Endodermal cell (in vitro differentiated cells): ENCODE measurements at regions not wholly inside any gene's neighbourhood (a gene's known extent, or its start where the extent isn't known, plus 50 kb on each side); places are given as distances from the start of the nearest gene placed in this dataset.
A peak's percentile ranks its signal among the peaks of the same experiment; 100 is the strongest.

ENCODE experiments used
- DNase-seq: peaks from one replicate; pipeline ENCODE4 v3.0.0-alpha.2; 2017
- H3K27ac ChIP-seq: 2 replicates; pipeline ENCODE4 v1.5.1; 2013; ENCODE audit warnings: mild to moderate bottlenecking, low read depth, low read length, moderate library complexity
- H3K27me3 ChIP-seq: 2 replicates; pipeline ENCODE4 v1.6.1; 2013; ENCODE audit warnings: mild to moderate bottlenecking, low read length, moderate library complexity; ENCODE audit not compliant: insufficient read depth, control insufficient read depth, poor library complexity, severe bottlenecking
- H3K36me3 ChIP-seq: 2 replicates; pipeline ENCODE4 v1.7.0; 2013; ENCODE audit warnings: mild to moderate bottlenecking, low read length, moderate library complexity; ENCODE audit not compliant: control insufficient read depth, insufficient read depth
- H3K4me1 ChIP-seq: one replicate; pipeline ENCODE4 v1.7.0; 2013; ENCODE audit warnings: low read length; ENCODE audit not compliant: control insufficient read depth, insufficient read depth
- H3K4me3 ChIP-seq: 2 replicates; pipeline ENCODE4 v1.5.1; 2013; ENCODE audit warnings: mild to moderate bottlenecking, low read length, moderate library complexity
- H3K9ac ChIP-seq: 2 replicates; pipeline ENCODE4 v1.6.1; 2013; ENCODE audit warnings: mild to moderate bottlenecking, low read length, moderate library complexity; ENCODE audit not compliant: poor library complexity, severe bottlenecking; ENCODE audit errors: extremely low read depth
- H3K9me3 ChIP-seq: 2 replicates; pipeline ENCODE4 v1.6.1; 2013; ENCODE audit warnings: mild to moderate bottlenecking, low read length, moderate library complexity; ENCODE audit not compliant: control insufficient read depth
- H3K27ac Mint-ChIP-seq: 2 replicates; pipeline ENCODE4 v1.8.0; 2020; ENCODE audit warnings: mixed read lengths
- H3K27me3 Mint-ChIP-seq: 2 replicates; pipeline ENCODE4 v1.8.0; 2021; ENCODE audit warnings: mild to moderate bottlenecking, mixed read lengths; ENCODE audit not compliant: insufficient read depth
- H3K36me3 Mint-ChIP-seq: 2 replicates; pipeline ENCODE4 v1.8.0; 2020; ENCODE audit warnings: low read depth, mixed read lengths
- H3K4me1 Mint-ChIP-seq: 2 replicates; pipeline ENCODE4 v1.8.0; 2020; ENCODE audit warnings: mixed read lengths
- H3K4me3 Mint-ChIP-seq: 2 replicates; pipeline ENCODE4 v1.8.0; 2020; ENCODE audit warnings: mild to moderate bottlenecking, moderate library complexity, mixed read lengths
- H3K9me3 Mint-ChIP-seq: 2 replicates; pipeline ENCODE4 v1.8.0; 2020; ENCODE audit warnings: mild to moderate bottlenecking, mixed read lengths
- WGBS, 2 experiments: methylation state at CpG; one replicate each; pipeline versions ENCODE4 v1.1.5 to v1.1.7; 2013; ENCODE audit warnings: missing lambda C conversion rate in 2 of 2, mixed read lengths in 1 of 2; ENCODE audit not compliant: insufficient coverage in 1 of 2, insufficient read length in 1 of 2; 5-methylcytosine and 5-hydroxymethylcytosine counted together
- TF ChIP-seq, protein P1 (sequence below): fragments of 200-600 bp; sonication (generic); conservative IDR thresholded peaks from 2 replicates; pipeline ENCODE4 v1.5.0; 2021; ENCODE audit warnings: antibody characterized with exemption, mild to moderate bottlenecking

- peaks cover 24% of the 10 kb centered on the region for H3K27me3 Mint-ChIP-seq
- Histone ChIP-seq H3K4me3 (no peak overlapping the region), H3K36me3 (no peaks in the 10 kb centered on the region), H3K27me3 (peaks cover 32% of the 10 kb centered on the region), H3K9me3 (no peaks in the 10 kb centered on the region), H3K4me1 (peaks cover 3% of the 10 kb centered on the region), H3K9ac (no peak overlapping the region), H3K27ac (no peak overlapping the region)
- H3K36me3 Mint-ChIP-seq, result no peaks in the 10 kb centered on the region
- H3K27ac Mint-ChIP-seq, result no peak overlapping the region
- H3K4me1 Mint-ChIP-seq, result peaks cover 18% of the 10 kb centered on the region
- DNase-seq, result no peak
- H3K9me3 Mint-ChIP-seq, result no peaks in the 10 kb centered on the region
- TF ChIP-seq, protein P1, sequence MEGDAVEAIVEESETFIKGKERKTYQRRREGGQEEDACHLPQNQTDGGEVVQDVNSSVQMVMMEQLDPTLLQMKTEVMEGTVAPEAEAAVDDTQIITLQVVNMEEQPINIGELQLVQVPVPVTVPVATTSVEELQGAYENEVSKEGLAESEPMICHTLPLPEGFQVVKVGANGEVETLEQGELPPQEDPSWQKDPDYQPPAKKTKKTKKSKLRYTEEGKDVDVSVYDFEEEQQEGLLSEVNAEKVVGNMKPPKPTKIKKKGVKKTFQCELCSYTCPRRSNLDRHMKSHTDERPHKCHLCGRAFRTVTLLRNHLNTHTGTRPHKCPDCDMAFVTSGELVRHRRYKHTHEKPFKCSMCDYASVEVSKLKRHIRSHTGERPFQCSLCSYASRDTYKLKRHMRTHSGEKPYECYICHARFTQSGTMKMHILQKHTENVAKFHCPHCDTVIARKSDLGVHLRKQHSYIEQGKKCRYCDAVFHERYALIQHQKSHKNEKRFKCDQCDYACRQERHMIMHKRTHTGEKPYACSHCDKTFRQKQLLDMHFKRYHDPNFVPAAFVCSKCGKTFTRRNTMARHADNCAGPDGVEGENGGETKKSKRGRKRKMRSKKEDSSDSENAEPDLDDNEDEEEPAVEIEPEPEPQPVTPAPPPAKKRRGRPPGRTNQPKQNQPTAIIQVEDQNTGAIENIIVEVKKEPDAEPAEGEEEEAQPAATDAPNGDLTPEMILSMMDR, result no peak
- 98 to 100% methylated on average over 1 to 3 of the region's 3 CpGs for WGBS, 2 experiments
- no peak overlapping the region for H3K4me3 Mint-ChIP-seq
Observed at GRCh38 chr4:129208481-129208880, 112.5 kb downstream of the C4orf33 start.

DNA sequence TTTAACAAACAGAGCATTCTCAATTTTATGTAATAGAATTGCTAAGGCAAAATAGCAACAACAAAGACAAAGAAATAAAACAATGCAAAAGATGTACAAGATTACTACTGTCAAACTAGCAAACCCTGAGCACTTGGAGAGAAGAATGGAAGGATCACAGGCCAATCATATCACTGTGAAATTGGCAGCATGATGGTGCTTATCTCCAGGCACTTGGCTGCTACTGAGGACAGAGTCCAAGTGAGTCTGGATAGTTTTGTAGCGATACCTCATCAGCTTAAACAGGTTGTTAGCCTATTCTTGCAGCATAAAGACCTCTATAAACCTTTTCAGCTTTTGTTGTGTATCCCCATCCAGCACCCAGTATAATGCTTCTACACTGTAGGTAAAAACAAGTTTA, 117.7 kb downstream of the C4orf33 start:
- TF ChIP-seq, protein P1, result no peak
- Mint-ChIP-seq H3K4me1 (no peaks in the 10 kb centered on the region), H3K27ac (no peak overlapping the region), H3K4me3 (no peak overlapping the region), H3K36me3 (no peaks in the 10 kb centered on the region), H3K9me3 (no peaks in the 10 kb centered on the region), H3K27me3 (peaks cover 9% of the 10 kb centered on the region)
- peaks cover 12% of the 10 kb centered on the region for H3K27me3 ChIP-seq
- H3K9ac ChIP-seq, result no peak overlapping the region
- no peaks in the 10 kb centered on the region for H3K9me3 ChIP-seq
- no peaks in the 10 kb centered on the region for H3K36me3 ChIP-seq
- no peak overlapping the region for H3K27ac ChIP-seq
- 83% methylated on average over 1 of the region's 1 CpG; no CpG with 5 or more reads in 1 of the 2 experiments for WGBS, 2 experiments
- H3K4me1 ChIP-seq, result no peaks in the 10 kb centered on the region
- no peak for DNase-seq
- no peak overlapping the region for H3K4me3 ChIP-seq

DNA sequence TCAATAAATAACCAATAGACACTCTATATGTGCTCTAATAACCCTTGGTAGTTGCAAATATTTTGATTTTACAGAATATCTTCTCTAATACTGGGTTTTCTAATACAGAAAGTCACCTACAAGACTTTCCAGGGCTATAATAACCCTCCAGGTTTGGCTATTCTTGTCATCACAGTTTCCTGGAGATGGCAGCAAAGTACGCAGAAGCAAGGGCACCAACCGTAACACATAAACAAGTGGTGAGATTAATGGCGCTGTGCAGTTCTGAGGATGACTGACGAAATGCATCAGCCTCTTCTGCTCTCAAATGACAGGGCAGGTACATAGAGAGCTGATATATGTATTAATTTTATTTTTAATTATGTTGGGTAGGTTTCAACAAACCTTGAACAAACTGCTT, 122.4 kb downstream of the C4orf33 start:
- TF ChIP-seq, protein P1, result peak; percentile 55
- H3K9ac ChIP-seq, result no peak overlapping the region
- no peak overlapping the region for H3K4me3 Mint-ChIP-seq
- H3K27ac ChIP-seq, result no peak overlapping the region
- no peaks in the 10 kb centered on the region for H3K27me3 ChIP-seq
- no peak overlapping the region for H3K27ac Mint-ChIP-seq
- H3K4me1 ChIP-seq, result no peaks in the 10 kb centered on the region
- H3K4me3 ChIP-seq, result no peak overlapping the region
- DNase-seq, result no peak
- no peaks in the 10 kb centered on the region for H3K36me3 Mint-ChIP-seq
- H3K9me3 Mint-ChIP-seq, result no peaks in the 10 kb centered on the region
- no peaks in the 10 kb centered on the region for H3K36me3 ChIP-seq
- no peaks in the 10 kb centered on the region for H3K27me3 Mint-ChIP-seq
- no peaks in the 10 kb centered on the region for H3K4me1 Mint-ChIP-seq
- 73 to 82% methylated on average over 4 of the region's 4 CpGs for WGBS, 2 experiments
- no peaks in the 10 kb centered on the region for H3K9me3 ChIP-seq
